Epidermal melanocyte (primary cell): ENCODE measurements at regions not wholly inside any gene's neighbourhood (a gene's known extent, or its start where the extent isn't known, plus 50 kb on each side); places are given as distances from the start of the nearest gene placed in this dataset.
"Not testable (repeated sequence)": the region's sequence is repeated elsewhere in the genome, so short reads cannot be mapped to it uniquely, and the experiment has no call there.

Source experiments
- DNase-seq: peaks from one replicate; pipeline ENCODE4 v3.0.0; 2011; ENCODE audit warnings: low spot score; ENCODE audit not compliant: insufficient read length

- no peak for DNase-seq
Observed at GRCh38 chr9:11701706-11702105, 991.5 kb upstream of the TYRP1 start.

- no peak for DNase-seq
Observed at GRCh38 chr9:11702548-11702947, 990.6 kb upstream of the TYRP1 start.

- DNase-seq: not testable (repeated sequence)
Observed at GRCh38 chr9:11704198-11704597, 989.0 kb upstream of the TYRP1 start.

- DNase-seq: no peak
Observed at GRCh38 chr9:11708899-11709298, 984.3 kb upstream of the TYRP1 start.

- DNase-seq: no peak
Observed at GRCh38 chr9:11709567-11709966, 983.6 kb upstream of the TYRP1 start.

- no peak for DNase-seq
Observed at GRCh38 chr9:11713077-11713476, 980.1 kb upstream of the TYRP1 start.

- no peak for DNase-seq
Observed at GRCh38 chr9:11722957-11723356, 970.2 kb upstream of the TYRP1 start.

GRCh38 chr9:11726659-11727058 lies 966.5 kb upstream of the TYRP1 start:
- no peak for DNase-seq

GRCh38 chr9:11735391-11735790 lies 957.8 kb upstream of the TYRP1 start:
- DNase-seq: no peak

GRCh38 chr9:11742471-11742870 lies 950.7 kb upstream of the TYRP1 start:
- DNase-seq: no peak

GRCh38 chr9:11743356-11743755 lies 949.8 kb upstream of the TYRP1 start:
- no peak for DNase-seq

- DNase-seq: no peak
Observed at GRCh38 chr9:11749396-11749795, 943.8 kb upstream of the TYRP1 start.

GRCh38 chr9:11755951-11756350 lies 937.2 kb upstream of the TYRP1 start:
- no peak for DNase-seq

- DNase-seq: no peak
Observed at GRCh38 chr9:11757408-11757807, 935.8 kb upstream of the TYRP1 start.

GRCh38 chr9:11758016-11758415 lies 935.2 kb upstream of the TYRP1 start:
- no peak for DNase-seq

- no peak for DNase-seq
Observed at GRCh38 chr9:11779971-11780370, 913.2 kb upstream of the TYRP1 start.

GRCh38 chr9:11792870-11793269 lies 900.3 kb upstream of the TYRP1 start:
- no peak for DNase-seq

- DNase-seq: no peak
Observed at GRCh38 chr9:11794984-11795383, 898.2 kb upstream of the TYRP1 start.

- DNase-seq: no peak
Observed at GRCh38 chr9:11805969-11806368, 887.2 kb upstream of the TYRP1 start.

- no peak for DNase-seq
Observed at GRCh38 chr9:11821306-11821975, 871.7 kb upstream of the TYRP1 start.

GRCh38 chr9:11828201-11828600 lies 865.0 kb upstream of the TYRP1 start:
- no peak for DNase-seq

GRCh38 chr9:11833056-11833455 lies 860.1 kb upstream of the TYRP1 start:
- no peak for DNase-seq

- DNase-seq: no peak
Observed at GRCh38 chr9:11868795-11869194, 824.4 kb upstream of the TYRP1 start.

GRCh38 chr9:11871852-11872251 lies 821.3 kb upstream of the TYRP1 start:
- no peak for DNase-seq
